HG03460 (cell line): ENCODE measurements at regions not wholly inside any gene's neighbourhood (a gene's known extent, or its start where the extent isn't known, plus 50 kb on each side); places are given as distances from the start of the nearest gene placed in this dataset.
"Not testable (repeated sequence)": the region's sequence is repeated elsewhere in the genome, so short reads cannot be mapped to it uniquely, and the experiment has no call there.

ENCODE experiments used
- ATAC-seq: cut with Tn5 transposase; IDR thresholded peaks from one replicate; pipeline ENCODE4 v1.9.1; 2021; ENCODE audit not compliant: unreplicated experiment

- ATAC-seq: not testable (repeated sequence)
These were observed 332.6 kb downstream of the ANAPC1 start for GRCh38 chr2:111551428-111551827.

- ATAC-seq: not testable (repeated sequence)
These were observed 331.4 kb downstream of the ANAPC1 start for GRCh38 chr2:111552625-111553024.

- ATAC-seq: not testable (repeated sequence)
These were observed 324.7 kb downstream of the ANAPC1 start for GRCh38 chr2:111559301-111559700.

- not testable (repeated sequence) for ATAC-seq
These were observed 324.2 kb downstream of the ANAPC1 start for GRCh38 chr2:111559814-111560213.

- not testable (repeated sequence) for ATAC-seq
These were observed 317.9 kb downstream of the ANAPC1 start for GRCh38 chr2:111566068-111566467.

- ATAC-seq: not testable (repeated sequence)
These were observed 316.8 kb downstream of the ANAPC1 start for GRCh38 chr2:111567233-111567632.

- not testable (repeated sequence) for ATAC-seq
These were observed 314.4 kb downstream of the ANAPC1 start for GRCh38 chr2:111569356-111570199.

GRCh38 chr2:111570300-111571114 lies 313.5 kb downstream of the ANAPC1 start:
- ATAC-seq: not testable (repeated sequence)

GRCh38 chr2:111574803-111575202 lies 309.2 kb downstream of the ANAPC1 start:
- ATAC-seq: not testable (repeated sequence)

GRCh38 chr2:111577154-111577885 lies 306.7 kb downstream of the ANAPC1 start:
- ATAC-seq: not testable (repeated sequence)

- not testable (repeated sequence) for ATAC-seq
These were observed 304.4 kb downstream of the ANAPC1 start for GRCh38 chr2:111579500-111580134.

- not testable (repeated sequence) for ATAC-seq
These were observed 303.4 kb downstream of the ANAPC1 start for GRCh38 chr2:111580616-111581015.

GRCh38 chr2:111582090-111582489 lies 301.9 kb downstream of the ANAPC1 start:
- ATAC-seq: not testable (repeated sequence)

GRCh38 chr2:111583480-111583879 lies 300.5 kb downstream of the ANAPC1 start:
- ATAC-seq: not testable (repeated sequence)

GRCh38 chr2:111584540-111584939 lies 299.5 kb downstream of the ANAPC1 start:
- not testable (repeated sequence) for ATAC-seq

GRCh38 chr2:111584950-111585349 lies 299.0 kb downstream of the ANAPC1 start:
- not testable (repeated sequence) for ATAC-seq

- ATAC-seq: not testable (repeated sequence)
These were observed 298.0 kb downstream of the ANAPC1 start for GRCh38 chr2:111586014-111586413.

- not testable (repeated sequence) for ATAC-seq
These were observed 288.9 kb downstream of the ANAPC1 start for GRCh38 chr2:111595072-111595471.

- ATAC-seq: not testable (repeated sequence)
These were observed 286.9 kb downstream of the ANAPC1 start for GRCh38 chr2:111596808-111597705.
